RWPE1 (cell line): ENCODE measurements at regions not wholly inside any gene's neighbourhood (a gene's known extent, or its start where the extent isn't known, plus 50 kb on each side); places are given as distances from the start of the nearest gene placed in this dataset.

ENCODE experiments used
- CTCF ChIA-PET: fragments of 350-600 bp; sonication (Branson Sonifier 250); formaldehyde crosslinking; extraction: SDS; loops from one replicate; lab custom pipeline; 2021; lab: Yijun Ruan, JAX
- POLR2A ChIA-PET: fragments of 400-600 bp; formaldehyde crosslinking; extraction: SDS; loops from one replicate; lab custom pipeline; 2020; ENCODE audit warnings: antibody characterized with exemption; ENCODE audit not compliant: low non-redundant PET; lab: Yijun Ruan, JAX
- DNase-seq: peaks from one replicate; pipeline ENCODE4 v3.0.0; 2012; ENCODE audit warnings: low spot score
- H3K27ac ChIP-seq: fragments of 450-650 bp; 2 replicates; pipeline ENCODE4 v1.5.1; 2017
- CTCF ChIP-seq: fragments of 450-650 bp; conservative IDR thresholded peaks from 2 replicates; pipeline ENCODE4 v1.5.1; 2017; ENCODE audit warnings: low read depth, mild to moderate bottlenecking

- no peak overlapping the region for H3K27ac ChIP-seq
- no peak for TF ChIP-seq CTCF
- CTCF ChIA-PET: no interaction called here
- no peak for DNase-seq
- POLR2A ChIA-PET: no interaction called here
Measured at GRCh38 chrX:20838477-20838876, 535.7 kb upstream of the CNKSR2 start.

GRCh38 chrX:20829665-20830491, 544.3 kb upstream of the CNKSR2 start:
- no peak overlapping the region for H3K27ac ChIP-seq
- POLR2A ChIA-PET: no interaction called here
- CTCF ChIA-PET: no interaction called here
- DNase-seq: no peak
- no peak for TF ChIP-seq CTCF

GRCh38 chrX:20825984-20826383, 548.2 kb upstream of the CNKSR2 start:
- no peak for DNase-seq
- TF ChIP-seq CTCF: no peak
- no peak overlapping the region for H3K27ac ChIP-seq
- ChIA-PET POLR2A (no interaction called here), CTCF (no interaction called here)

- ChIA-PET CTCF (no interaction called here), POLR2A (no interaction called here)
- H3K27ac ChIP-seq: no peak overlapping the region
- TF ChIP-seq CTCF: no peak
- DNase-seq: no peak
Measured at GRCh38 chrX:20803971-20804370, 537.3 kb upstream of the RPS6KA3 start.

GRCh38 chrX:20802036-20802435, 535.3 kb upstream of the RPS6KA3 start:
- no peak overlapping the region for H3K27ac ChIP-seq

GRCh38 chrX:20796450-20796849, 529.7 kb upstream of the RPS6KA3 start:
- CTCF ChIA-PET: no interaction called here
- POLR2A ChIA-PET: no interaction called here
- DNase-seq: no peak
- H3K27ac ChIP-seq: no peak overlapping the region
- no peak for TF ChIP-seq CTCF

More at GRCh38 chrX:20802036-20802435, 535.3 kb upstream of the RPS6KA3 start:
- CTCF ChIA-PET: no interaction called here
- no peak for DNase-seq
- TF ChIP-seq CTCF: no peak
- POLR2A ChIA-PET: no interaction called here
